ENCODE measurements at regions not wholly inside any gene's neighbourhood (a gene's known extent, or its start where the extent isn't known, plus 50 kb on each side); places are given as distances from the start of the nearest gene placed in this dataset.

GRCh38 chr2:166634706-166635105, 140.7 kb upstream of the SCN7A start:
- DNase-seq: no peak

DNA sequence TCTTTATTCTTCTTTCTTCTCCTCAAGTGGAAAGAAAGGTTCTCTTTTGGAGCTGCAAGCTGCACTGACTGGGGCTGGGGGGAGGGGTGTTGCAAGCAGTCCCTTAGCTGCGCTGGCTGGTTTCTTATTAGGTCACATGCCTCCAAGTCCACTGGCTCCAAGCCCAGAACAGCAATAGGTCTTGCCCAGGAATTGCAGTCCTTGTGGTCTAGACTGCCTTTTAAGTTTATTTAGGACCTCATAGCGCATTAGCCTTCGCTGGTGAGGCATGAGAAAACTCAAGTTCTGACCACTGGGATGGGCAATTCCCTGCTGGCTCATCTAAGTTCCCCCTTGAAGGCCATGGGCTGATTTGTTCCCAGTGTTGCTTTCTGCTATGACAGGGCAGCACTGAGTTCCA, 138.6 kb upstream of the SCN7A start:
- no peak for DNase-seq

GRCh38 chr2:166628478-166629136, 134.6 kb upstream of the SCN7A start:
- DNase-seq: no peak

DNA sequence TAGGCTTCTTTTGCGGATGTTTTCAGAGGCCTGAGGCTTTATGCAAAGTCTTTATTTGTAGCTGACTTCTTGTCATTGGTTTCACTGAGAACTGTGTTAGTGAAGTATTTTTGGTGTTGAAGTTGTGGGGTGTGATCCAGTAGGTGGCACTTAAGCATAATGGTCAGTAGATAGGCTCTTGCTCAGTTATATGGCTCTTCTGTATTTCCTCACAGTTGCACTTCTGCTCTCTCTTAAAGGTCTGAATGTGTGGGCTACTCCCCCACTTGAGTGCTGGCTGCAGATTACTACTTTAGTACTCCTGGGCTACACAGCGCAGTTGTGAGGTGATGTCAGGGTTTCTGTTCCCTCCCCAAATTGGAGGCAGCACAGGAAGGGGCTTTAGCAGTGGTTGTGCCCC, 133.8 kb upstream of the SCN7A start:
- DNase-seq: no peak

DNA sequence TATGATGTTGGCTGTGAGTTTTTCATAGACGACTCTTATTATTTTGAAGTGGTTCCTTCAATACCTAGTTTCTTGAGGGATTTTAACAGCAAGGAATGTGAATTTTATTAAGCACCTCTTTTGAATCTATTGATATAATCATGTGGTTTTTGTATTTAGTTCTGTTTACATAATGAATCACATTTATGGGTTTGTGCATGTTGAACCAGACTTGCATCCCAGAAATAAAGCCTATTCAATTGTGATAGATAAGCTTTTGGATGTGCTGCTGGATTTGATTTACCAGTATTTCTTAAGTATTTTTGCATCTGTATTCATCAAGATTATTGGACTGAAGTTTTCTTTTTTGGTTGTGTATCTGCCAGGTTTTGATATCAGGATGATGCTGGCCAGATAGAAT, 131.6 kb upstream of the SCN7A start:
- no peak for DNase-seq

DNA sequence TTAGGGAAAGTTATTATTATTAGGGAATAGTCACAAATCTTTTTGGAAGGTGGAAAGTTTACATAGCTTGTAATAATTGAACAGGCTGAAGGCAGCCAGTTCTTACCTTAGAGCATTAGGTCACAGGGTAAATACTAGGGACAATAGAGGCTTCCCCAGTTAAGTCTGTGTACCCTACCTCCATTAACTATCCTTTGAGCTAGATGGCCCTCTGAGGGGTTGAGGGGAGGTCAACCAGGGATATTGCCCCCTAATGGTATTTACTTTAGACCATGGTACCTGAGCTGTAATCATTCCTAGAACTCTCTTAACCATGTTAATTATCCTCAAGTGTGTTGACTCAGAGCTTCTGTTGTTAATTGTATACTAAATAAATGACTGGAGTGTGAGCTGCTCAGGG, 120.5 kb upstream of the SCN7A start:
- no peak for DNase-seq

GRCh38 chr2:166614029-166614428, 120.0 kb upstream of the SCN7A start:
- no peak for DNase-seq

DNA sequence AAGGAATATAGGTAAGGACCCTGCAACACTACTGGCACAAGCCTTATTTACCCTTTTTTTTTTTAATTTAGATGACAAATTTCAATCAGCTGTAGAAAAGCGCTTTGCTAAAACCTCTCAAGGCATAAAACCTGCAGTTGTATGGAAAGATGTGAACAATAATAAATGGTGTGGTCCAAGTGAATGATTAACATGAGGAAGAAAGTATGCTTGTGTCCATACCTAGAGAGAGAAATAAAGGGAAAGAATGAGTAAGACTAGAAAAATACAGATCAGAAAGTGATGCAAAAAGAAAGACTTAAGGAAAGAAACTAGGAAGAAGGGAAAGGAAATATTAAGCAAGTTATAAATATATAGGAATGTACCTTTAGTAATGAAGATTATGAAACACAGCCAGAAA, 119.2 kb upstream of the SCN7A start:
- no peak for DNase-seq

DNA sequence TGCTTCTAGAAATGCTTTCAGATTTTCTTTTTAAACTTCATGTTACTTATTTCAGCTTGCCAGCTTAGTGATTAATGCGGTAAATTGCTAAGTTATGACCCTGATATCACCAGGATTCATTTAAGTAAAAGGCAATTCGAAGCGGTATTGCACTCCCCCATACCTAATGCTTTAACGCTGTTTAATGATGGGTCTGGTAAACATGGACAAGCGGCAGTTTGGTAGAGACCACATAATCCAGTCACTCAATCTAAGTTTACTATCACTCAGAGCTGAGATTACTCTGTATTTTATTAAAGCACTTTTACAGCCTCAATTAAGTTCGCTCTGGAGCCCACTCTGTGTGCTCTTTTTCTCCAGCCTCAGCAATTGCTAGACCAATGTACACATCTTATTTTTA, 118.2 kb upstream of the SCN7A start:
- DNase-seq: no peak

DNA sequence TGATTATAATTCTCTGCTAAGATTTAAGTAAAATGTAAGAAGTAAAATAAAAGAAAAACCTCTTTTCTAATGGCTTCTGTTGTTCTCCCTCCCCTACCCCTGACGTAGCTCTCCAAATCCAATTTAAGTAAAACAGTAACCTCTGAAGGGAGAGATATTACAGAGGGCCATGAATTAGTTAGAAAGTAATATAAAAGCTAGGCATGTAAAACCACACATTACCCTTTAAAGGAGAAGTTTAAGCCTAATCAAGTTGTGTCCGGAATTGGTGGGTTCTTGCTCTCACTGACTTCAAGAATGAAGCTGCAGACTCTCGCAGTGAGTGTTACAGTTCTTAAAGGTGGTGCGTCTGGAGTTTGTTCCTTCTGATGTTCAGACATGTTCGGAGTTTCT, 116.9 kb upstream of the SCN7A start:
- DNase-seq: no peak

DNA sequence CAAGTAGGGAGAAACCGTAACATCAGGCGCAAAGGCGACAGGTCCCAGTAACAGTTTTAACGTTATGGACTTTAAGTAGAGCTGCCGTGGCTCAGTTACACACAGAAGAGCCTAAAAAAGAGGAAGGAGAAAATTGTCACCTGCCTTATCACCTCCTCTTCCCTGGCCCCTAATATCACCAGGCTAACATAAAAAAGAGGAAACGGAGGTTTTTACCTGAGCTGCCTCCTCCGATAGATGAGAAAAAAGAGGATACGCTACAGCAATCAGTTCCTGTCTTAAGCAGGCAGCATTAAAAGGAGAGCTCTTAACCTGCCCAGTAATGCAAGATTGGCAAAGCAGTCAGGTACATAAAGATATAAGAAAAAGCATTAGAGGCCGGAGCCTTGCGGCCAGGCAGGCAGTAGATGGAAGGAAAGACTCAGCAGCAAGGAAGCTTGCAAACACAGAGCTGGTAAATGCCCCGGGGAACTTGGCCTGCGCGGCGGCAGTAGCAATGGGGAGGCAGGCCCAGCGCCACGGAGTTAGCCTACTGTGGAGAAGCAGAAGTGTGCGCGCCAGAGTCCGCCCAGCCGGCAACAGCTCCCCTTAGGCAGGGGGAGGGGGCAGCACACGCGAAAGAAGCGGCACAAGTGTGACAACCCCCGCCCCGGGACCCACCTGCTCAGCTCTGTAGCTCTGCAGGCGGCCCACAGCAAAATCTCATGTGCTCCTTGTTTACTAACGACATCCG, 116.3 kb upstream of the SCN7A start:
- no peak for DNase-seq

DNA sequence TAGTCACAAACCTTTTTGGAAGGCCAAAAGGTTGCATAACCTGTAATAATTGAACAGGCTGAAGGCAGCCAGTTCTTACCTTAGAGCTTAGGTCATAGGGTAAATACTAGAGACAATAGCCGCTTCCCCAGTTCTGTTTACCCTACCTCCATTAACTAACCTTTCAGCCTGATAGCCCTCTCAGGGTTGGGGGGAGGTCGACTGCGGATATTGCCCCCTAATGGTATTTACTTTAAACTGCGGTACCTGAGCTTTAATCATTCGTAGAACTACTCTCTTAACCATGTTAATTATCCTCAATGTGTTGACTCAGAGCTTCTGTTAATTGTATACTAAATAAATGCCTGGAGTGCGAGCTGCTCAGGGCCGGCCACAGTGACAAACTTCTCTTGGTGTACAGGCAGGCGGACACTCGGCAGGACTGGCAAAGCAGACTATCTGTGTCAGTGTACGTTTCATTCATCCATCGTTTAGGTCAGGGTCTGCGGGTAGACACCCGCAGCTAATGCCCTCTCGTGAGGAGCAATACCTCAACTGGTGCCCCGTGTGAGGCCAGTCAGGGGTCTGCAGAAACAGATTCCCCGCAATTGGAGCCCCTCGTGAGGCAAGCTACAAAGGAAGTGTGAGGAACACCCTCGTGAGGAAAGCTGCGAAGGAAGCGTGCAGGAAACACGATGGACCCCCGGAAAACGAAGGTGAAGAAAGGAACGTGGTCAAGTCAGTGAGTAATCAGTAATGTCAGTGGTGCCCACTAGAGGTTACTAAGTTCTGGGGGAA, 115.3 kb upstream of the SCN7A start:
- no peak for DNase-seq

- no peak for DNase-seq
Measured at GRCh38 chr2:166607880-166608279, 113.8 kb upstream of the SCN7A start.

DNA sequence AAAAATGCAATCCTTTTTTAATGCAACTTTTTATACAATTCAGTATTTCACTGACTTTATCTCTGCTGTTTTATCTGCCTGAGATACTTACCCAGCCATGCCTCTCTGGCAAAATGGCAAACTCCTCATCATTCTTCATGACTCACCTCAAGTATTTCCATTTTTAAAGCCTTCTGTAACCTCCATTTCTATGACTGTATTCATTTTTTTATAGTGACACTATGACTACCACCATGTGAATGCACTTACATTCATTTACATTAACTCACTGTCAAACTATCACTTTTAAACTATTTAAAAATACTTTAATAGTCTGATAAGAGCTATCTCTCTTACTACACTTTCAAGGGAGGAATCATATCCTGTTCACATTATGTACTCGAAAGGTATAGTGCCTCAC, 99.4 kb upstream of the SCN7A start:
- no peak for DNase-seq

GRCh38 chr2:166592750-166593149, 98.7 kb upstream of the SCN7A start:
- DNase-seq: no peak

GRCh38 chr2:166591226-166591625, 97.2 kb upstream of the SCN7A start:
- DNase-seq: no peak

DNA sequence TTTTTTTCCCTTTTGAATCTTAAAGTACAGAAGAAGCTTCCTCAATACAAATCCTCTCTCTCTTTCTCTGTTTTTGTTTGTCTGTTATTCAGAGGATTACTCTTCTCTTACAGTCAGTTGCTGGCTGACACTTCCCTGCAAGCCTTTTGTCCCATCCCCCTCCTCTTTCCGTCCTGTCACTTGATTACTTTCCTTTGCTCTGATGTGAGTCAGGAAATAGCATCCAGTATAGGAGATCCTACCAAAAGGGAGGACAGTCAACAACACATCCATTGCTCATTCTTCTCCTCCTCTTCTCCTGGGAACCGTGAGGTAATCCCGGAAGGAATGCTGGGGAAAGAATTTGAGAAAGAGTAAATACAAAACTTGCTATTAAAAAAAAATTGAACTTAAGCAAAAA, 79.3 kb upstream of the SCN7A start:
- no peak for DNase-seq

DNA sequence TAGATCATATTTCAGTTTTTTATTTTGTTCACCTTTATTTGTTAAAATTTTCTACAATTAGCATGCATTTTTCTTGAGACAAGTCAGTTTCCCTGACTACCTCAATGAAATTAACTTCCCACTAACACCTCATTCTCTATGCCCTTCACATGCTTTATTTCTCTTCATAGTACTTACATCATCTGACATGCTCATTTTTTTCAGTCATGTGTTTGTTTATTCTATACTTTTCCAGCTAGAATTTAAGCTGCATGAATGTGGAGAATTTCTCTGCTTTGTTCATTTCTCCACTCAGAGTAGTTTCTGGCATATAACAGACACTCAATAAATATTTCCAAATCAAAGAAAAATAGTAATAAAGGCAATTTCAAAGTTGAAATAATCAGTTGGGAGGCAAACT, 78.9 kb upstream of the SCN7A start:
- no peak for DNase-seq

DNA sequence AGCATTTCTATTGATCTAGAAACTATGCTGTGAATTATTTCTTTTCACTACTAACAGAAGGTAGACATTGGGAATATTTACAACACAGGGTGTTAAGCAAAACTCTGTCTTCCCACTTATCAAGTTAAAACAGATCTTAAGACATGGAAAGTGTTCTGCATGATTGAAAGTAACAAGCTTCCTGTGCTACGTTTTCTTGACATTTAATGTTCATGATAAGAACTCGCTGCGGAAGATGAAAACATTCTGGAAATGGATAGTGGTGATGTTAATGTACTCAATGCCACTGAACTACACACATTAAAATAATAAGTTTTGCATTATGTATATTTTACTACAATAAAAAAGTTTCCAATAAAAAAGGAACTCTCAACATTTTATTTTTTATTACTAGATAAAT, 74.4 kb upstream of the SCN7A start:
- DNase-seq: no peak

- no peak for DNase-seq
Measured at GRCh38 chr2:166565501-166565900, 71.5 kb upstream of the SCN7A start.

GRCh38 chr2:166563894-166564293, 69.8 kb upstream of the SCN7A start:
- no peak for DNase-seq

DNA sequence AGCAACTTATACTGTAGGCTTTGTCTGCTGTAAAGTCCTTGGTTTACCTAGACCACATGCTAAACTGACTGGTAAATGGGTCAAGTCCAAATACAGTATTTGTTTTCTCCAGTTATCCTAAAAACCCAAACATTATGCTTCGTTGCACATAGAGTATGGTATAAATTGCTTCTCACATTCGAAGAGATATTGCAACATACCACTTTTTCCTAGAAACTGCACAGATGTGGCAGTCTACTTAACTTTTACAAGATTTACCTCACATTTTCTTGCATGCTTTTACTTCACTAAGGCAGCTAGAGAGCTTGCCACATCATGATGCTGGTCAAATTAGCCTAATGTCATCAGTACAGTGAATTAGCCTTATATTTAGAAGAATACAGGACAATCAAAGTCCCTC, 66.0 kb upstream of the SCN7A start:
- DNase-seq: no peak

GRCh38 chr2:166550923-166551322, 56.9 kb upstream of the SCN7A start:
- no peak for DNase-seq

GRCh38 chr2:166545473-166545872, 51.4 kb upstream of the SCN7A start:
- DNase-seq: no peak

Measured in NCI-H1694 treated with DMSO at 0.1 percent for 48 hours (cell line).